OCI-LY7 (cell line): ENCODE measurements at regions not wholly inside any gene's neighbourhood (a gene's known extent, or its start where the extent isn't known, plus 50 kb on each side); places are given as distances from the start of the nearest gene placed in this dataset. TPM values are rescaled to one million over a fixed set of nuclear protein-coding genes. Genes with fewer than 3 reads are reported as not detected.

ENCODE experiments used
- BruUV-seq: library from RNA; stranded (reverse); fragments of 400-500 nt; replicated peaks from 2 replicates; lab custom pipeline; 2021; lab: Mats Ljungman, UMichigan
- CTCF ChIA-PET: fragments of 300-600 bp; sonication (Branson Sonifier 250); formaldehyde crosslinking; loops from one replicate; lab custom pipeline; 2022; ENCODE audit warnings: antibody characterized with exemption; ENCODE audit not compliant: unreplicated experiment; lab: Charles Lee
- POLR2A ChIA-PET: fragments of 300-600 bp; sonication (Branson Sonifier 250); formaldehyde crosslinking; loops from one replicate; lab custom pipeline; 2022; ENCODE audit warnings: antibody characterized with exemption; lab: Charles Lee
- DNase-seq: peaks from one replicate; pipeline ENCODE4 v3.0.0-alpha.2; 2015; ENCODE audit warnings: low spot score
- H2AFZ ChIP-seq: fragments of 200-600 bp; sonication (generic), shearing (Covaris generic); 2 replicates; pipeline ENCODE4 v1.6.1; 2014; ENCODE audit warnings: mild to moderate bottlenecking, antibody characterized with exemption, low read length, moderate library complexity
- H3K27ac ChIP-seq: fragments of 200-600 bp; sonication (generic); 2 replicates; pipeline ENCODE4 v1.5.1; 2014; ENCODE audit warnings: mixed run types, low read depth, mild to moderate bottlenecking, moderate library complexity, low read length, inconsistent platforms; ENCODE audit not compliant: poor library complexity, severe bottlenecking
- H3K36me3 ChIP-seq: fragments of 200-600 bp; sonication (generic); 2 replicates; pipeline ENCODE4 v1.6.1; 2014; ENCODE audit warnings: mild to moderate bottlenecking, antibody characterized with exemption, low read length, moderate library complexity, mixed read lengths; ENCODE audit not compliant: insufficient read depth
- H3K4me1 ChIP-seq: fragments of 200-600 bp; sonication (generic); 2 replicates; pipeline ENCODE4 v1.5.1; 2014; ENCODE audit warnings: mild to moderate bottlenecking, low read length; ENCODE audit not compliant: insufficient read depth, poor library complexity, severe bottlenecking
- H3K4me2 ChIP-seq: fragments of 200-600 bp; sonication (generic); 2 replicates; pipeline ENCODE4 v1.6.1; 2014; ENCODE audit warnings: mild to moderate bottlenecking, low read length
- H3K4me3 ChIP-seq: fragments of 200-600 bp; sonication (generic); 2 replicates; pipeline ENCODE4 v1.5.1; 2014; ENCODE audit warnings: mild to moderate bottlenecking, low read depth, low read length; ENCODE audit not compliant: poor library complexity, severe bottlenecking
- H3K79me2 ChIP-seq: fragments of 200-600 bp; sonication (generic); 2 replicates; pipeline ENCODE4 v1.6.1; 2016; ENCODE audit warnings: low read depth, mild to moderate bottlenecking, low read length, moderate library complexity, mixed read lengths; ENCODE audit not compliant: insufficient read depth
- H3K9me2 ChIP-seq: fragments of 200-600 bp; sonication (generic); 2 replicates; pipeline ENCODE4 v1.6.1; 2016; ENCODE audit warnings: mild to moderate bottlenecking, low read length, mixed read lengths; ENCODE audit not compliant: insufficient read depth
- H3K9me3 ChIP-seq: fragments of 200-600 bp; sonication (generic); 2 replicates; pipeline ENCODE4 v1.6.1; 2014; ENCODE audit warnings: mild to moderate bottlenecking, mixed run types, low read length, mixed read lengths
- H4K20me1 ChIP-seq: fragments of 200-600 bp; sonication (generic); 2 replicates; pipeline ENCODE4 v1.6.1; 2014; ENCODE audit warnings: mild to moderate bottlenecking, antibody characterized with exemption, low read length, moderate library complexity, mixed read lengths; ENCODE audit not compliant: insufficient read depth
- EZH2phosphoT487 ChIP-seq: fragments of 200-600 bp; sonication (generic); IDR thresholded peaks from 2 replicates; pipeline ENCODE4 v1.6.1; 2018; ENCODE audit warnings: low read depth, borderline replicate concordance, mild to moderate bottlenecking, mixed run types, antibody characterized with exemption, low read length, moderate library complexity, mixed read lengths
- intact Hi-C: fragments of 100-400 bp; cut with micrococcal nuclease; formaldehyde crosslinking; loops from one replicate; pipeline ENCODE4 v1.10.0; 2022; ENCODE audit not compliant: unreplicated experiment
- small RNA-seq: library from RNA; depleted of rRNA; stranded (forward); fragments of <200 nt; gene quantifications from one replicate; pipeline ENCODE3, GENCODE V24; 2014
- TF ChIP-seq, protein P1 (sequence below): fragments of 200-600 bp; sonication (generic); conservative IDR thresholded peaks from 2 replicates; pipeline ENCODE4 v1.5.1; 2014; ENCODE audit warnings: mild to moderate bottlenecking, antibody characterized with exemption, low read length, moderate library complexity, mixed read lengths

DNA sequence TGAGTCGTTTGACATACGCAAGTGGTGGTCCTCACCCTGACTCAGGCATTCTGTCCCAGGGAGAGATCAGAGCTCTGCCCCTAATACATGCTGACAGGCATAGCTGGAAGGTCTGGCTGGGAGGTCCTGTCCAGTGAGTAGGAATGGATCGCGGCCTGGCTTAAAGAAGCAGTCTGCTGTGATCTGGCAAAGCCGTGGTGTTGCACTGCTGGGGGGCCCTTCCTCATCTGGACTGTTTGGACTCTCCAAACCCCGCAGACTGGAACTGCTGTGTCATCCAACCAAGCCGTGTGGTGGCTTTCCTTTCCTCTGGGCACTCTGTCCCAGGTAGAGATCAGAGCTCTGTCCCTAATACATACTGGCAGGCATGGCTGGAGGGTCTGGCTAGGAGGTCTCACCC, 64.3 kb upstream of the MAGEB16 start:
- no peak overlapping the region for H2AFZ ChIP-seq
- no peaks in the 10 kb centered on the region for H3K9me2 ChIP-seq
- no peak overlapping the region for H3K27ac ChIP-seq
- intact Hi-C loops: no loop called here
- H3K36me3 ChIP-seq: no peaks in the 10 kb centered on the region
- POLR2A ChIA-PET: no interaction called here
- H3K4me2 ChIP-seq: no peak overlapping the region
- no peak overlapping the region for H3K4me3 ChIP-seq
- H4K20me1 ChIP-seq: no peaks in the 10 kb centered on the region
- H3K4me1 ChIP-seq: no peaks in the 10 kb centered on the region
- DNase-seq: no peak
- no peak for TF ChIP-seq EZH2phosphoT487
- TF ChIP-seq, protein P1, sequence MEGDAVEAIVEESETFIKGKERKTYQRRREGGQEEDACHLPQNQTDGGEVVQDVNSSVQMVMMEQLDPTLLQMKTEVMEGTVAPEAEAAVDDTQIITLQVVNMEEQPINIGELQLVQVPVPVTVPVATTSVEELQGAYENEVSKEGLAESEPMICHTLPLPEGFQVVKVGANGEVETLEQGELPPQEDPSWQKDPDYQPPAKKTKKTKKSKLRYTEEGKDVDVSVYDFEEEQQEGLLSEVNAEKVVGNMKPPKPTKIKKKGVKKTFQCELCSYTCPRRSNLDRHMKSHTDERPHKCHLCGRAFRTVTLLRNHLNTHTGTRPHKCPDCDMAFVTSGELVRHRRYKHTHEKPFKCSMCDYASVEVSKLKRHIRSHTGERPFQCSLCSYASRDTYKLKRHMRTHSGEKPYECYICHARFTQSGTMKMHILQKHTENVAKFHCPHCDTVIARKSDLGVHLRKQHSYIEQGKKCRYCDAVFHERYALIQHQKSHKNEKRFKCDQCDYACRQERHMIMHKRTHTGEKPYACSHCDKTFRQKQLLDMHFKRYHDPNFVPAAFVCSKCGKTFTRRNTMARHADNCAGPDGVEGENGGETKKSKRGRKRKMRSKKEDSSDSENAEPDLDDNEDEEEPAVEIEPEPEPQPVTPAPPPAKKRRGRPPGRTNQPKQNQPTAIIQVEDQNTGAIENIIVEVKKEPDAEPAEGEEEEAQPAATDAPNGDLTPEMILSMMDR: no peak
- H3K9me3 ChIP-seq: no peaks in the 10 kb centered on the region
- no peaks in the 10 kb centered on the region for H3K79me2 ChIP-seq
- BruUV-seq: no TSS peak
- CTCF ChIA-PET: no interaction called here

DNA sequence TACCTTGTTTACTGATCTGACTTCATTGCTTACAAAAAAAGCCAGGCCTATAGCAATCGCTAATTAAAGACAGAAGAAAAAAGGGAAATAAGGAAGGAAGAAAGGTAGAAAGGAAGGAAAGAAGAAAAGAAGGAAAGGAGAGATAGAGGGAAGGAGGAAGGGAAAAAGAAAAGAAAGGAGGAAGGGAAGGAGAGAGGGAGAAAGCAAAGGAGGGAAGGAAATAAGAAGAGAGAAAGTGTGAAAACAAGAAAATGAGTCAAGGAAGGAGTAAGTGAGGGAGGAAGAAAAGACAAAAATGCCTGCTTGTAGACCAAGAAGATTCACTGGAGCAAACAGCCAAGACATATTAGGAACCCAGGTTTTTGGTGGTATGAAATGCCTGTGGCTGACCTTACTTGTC, 57.0 kb upstream of the MAGEB16 start:
- intact Hi-C loops: no loop called here
- H3K4me1 ChIP-seq: no peaks in the 10 kb centered on the region
- POLR2A ChIA-PET: no interaction called here
- H4K20me1 ChIP-seq: no peaks in the 10 kb centered on the region
- CTCF ChIA-PET: no interaction called here
- H3K27ac ChIP-seq: no peak overlapping the region
- BruUV-seq: no TSS peak
- TF ChIP-seq, protein P1: no peak
- no peak for TF ChIP-seq EZH2phosphoT487
- no peaks in the 10 kb centered on the region for H3K9me3 ChIP-seq
- no peak overlapping the region for H2AFZ ChIP-seq
- H3K9me2 ChIP-seq: no peaks in the 10 kb centered on the region
- DNase-seq: no peak
- no peaks in the 10 kb centered on the region for H3K36me3 ChIP-seq
- no peaks in the 10 kb centered on the region for H3K79me2 ChIP-seq
- H3K4me2 ChIP-seq: no peak overlapping the region
- no peak overlapping the region for H3K4me3 ChIP-seq

DNA sequence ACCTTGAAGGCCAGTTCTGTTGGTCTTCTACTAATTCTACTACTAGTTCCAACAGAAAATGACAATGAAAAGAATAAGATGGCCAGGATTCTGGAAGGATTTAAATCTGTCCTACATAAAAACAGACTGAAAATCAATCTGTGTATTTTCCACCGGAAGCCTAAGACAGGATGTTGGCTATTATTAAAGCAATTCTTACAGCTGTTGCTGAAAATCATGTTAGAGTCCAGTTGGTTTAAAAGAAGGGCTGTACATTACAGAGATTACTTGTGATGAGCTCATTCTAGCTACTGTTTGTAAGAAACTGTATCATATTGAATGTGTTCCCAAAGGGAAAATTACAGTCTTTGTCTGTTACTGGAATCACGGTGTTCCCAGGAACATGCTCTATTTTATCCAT, 54.8 kb upstream of the MAGEB16 start:
- Histone ChIP-seq H3K79me2 (no peaks in the 10 kb centered on the region), H3K4me2 (no peak overlapping the region), H3K4me1 (no peaks in the 10 kb centered on the region), H3K4me3 (no peak overlapping the region), H2AFZ (no peak overlapping the region), H4K20me1 (no peaks in the 10 kb centered on the region), H3K36me3 (no peaks in the 10 kb centered on the region), H3K9me2 (no peaks in the 10 kb centered on the region), H3K9me3 (no peaks in the 10 kb centered on the region), H3K27ac (no peak overlapping the region)
- POLR2A ChIA-PET: no interaction called here
- intact Hi-C loops: no loop called here
- CTCF ChIA-PET: no interaction called here
- no peak for TF ChIP-seq EZH2phosphoT487
- TF ChIP-seq, protein P1: no peak
- no TSS peak for BruUV-seq
- no peak for DNase-seq

Small RNAs in the stretch of these regions (small RNA-seq; reads per million reads assigned to genes)
- not detected for gene RNU6-1087P
